ENCODE measurements at regions not wholly inside any gene's neighbourhood (a gene's known extent, or its start where the extent isn't known, plus 50 kb on each side); places are given as distances from the start of the nearest gene placed in this dataset.

DNA sequence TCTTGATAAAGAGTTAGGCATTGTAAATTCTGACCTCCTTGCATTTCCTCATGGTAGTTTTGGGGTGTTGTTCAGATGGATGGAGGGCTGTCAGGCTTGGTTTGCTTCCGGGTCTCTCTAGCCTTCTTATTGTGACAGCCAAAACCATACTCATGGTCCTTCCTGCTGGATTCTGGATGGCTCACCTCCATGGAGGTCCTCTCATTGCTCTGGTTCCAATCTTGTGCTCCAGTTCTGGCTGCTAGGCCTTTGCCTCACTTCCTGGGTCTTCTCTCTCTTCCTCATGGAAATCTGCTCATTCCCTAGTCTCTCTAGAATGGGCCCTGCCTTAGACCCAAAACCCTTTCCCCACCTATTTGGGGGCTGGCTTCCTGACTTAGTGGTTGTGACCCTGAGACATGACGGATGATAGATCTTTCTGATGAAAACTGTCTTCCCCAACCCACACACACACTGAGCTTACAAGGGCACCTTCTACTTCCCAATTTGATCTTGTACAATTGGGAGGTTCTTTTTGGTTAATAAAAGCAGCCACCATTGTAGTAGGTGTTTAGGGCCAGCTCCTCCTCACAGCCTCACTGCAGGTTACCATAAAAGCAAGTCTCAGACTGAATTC, 66.2 kb upstream of the XCR1 start:
- no peak for DNase-seq (ENCODE audit: low read depth, low spot score)
- no peak overlapping the region for H3K4me3 ChIP-seq (ENCODE audit: low read length)

DNA sequence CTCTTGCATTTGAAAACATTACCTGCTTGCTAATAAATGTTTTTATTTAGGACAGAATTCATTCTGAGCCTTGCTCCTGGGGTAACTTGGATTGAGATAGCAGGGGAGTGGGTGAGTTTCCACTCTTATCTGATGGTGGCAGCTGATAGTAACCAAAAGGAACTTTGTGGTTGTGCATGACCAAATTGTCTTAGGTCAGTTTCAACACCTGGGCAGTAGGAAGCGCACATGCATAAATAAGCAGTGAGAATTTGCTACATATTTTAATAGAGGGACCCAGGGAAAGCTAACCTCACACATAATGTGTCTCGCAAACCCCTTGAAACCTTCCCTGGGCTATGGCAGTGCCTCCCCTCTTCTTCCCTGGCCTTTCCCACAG, 65.4 kb upstream of the XCR1 start:
- no peak for DNase-seq (ENCODE audit: low read depth, low spot score)
- no peak overlapping the region for H3K4me3 ChIP-seq (ENCODE audit: low read length)

DNA sequence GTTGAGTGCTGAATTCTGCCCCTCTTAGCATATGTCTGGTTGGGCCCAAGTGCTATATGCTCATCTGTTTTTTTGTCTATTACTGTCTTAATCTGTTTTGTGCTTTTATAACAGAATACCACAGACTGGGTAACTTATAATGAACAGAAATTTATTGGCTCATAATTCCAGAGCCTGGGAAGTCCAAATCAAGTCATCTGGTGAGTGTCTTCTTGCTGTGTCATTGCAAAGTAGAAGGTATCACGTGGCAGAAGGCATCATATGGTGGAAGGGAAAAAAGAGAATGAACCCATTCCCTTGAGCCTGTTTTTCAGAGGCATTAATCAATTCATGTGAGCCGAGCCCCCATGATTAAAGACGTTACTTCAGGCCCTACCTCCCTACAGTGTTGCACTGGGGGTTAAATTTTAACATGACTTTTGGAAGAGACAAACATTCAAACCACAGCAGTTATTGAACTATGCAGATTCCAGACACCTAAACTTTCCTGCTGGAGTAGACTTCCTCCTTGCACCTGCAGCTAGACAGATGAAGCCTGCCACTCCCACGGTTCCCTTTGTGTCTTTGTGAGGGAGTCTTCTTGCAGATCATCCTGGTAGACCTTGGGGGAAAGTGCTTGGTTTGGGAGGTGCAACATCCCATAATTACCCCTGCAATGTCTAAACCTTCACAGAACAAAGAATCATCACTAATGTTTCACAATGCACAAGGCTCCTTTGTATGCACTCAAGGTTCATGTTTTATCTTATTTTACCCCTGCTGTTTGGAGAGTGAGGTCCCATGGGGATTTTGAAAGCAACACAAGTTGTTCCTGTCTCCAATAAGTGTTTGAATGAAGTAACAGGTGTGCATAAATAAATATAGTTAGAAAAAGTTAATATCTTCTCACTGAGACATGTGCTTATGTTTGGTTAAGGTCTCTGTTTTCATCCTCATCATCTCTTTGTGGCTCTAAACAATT, 64.7 kb upstream of the XCR1 start:
- H3K4me3 ChIP-seq (ENCODE audit: low read length), result no peak overlapping the region

DNA sequence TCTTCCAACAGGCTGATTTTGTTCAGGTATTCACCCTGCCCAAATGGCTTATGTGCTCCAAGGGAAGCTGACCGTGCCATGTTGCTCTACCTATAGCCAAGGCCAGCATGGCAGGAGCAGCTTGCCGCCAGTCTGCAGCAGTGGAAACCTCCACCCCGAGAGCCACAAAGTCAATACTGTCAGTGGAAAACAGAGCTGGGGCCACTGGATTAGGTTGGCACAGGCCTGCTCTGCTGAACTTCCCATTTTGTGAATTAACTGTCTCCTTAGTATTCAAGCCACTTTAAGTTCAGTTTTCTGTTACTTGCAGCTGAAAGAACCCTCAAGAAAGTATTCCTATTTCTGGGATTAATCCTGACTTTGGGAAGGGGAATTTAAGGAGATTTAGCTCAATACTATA, 63.8 kb upstream of the XCR1 start:
- H3K4me3 ChIP-seq (ENCODE audit: low read length), result no peak overlapping the region
- DNase-seq (ENCODE audit: low read depth, low spot score), result no peak

More for the DNA sequence above, 64.7 kb upstream of the XCR1 start:
- DNase-seq (ENCODE audit: low read depth, low spot score), result no peak

DNA sequence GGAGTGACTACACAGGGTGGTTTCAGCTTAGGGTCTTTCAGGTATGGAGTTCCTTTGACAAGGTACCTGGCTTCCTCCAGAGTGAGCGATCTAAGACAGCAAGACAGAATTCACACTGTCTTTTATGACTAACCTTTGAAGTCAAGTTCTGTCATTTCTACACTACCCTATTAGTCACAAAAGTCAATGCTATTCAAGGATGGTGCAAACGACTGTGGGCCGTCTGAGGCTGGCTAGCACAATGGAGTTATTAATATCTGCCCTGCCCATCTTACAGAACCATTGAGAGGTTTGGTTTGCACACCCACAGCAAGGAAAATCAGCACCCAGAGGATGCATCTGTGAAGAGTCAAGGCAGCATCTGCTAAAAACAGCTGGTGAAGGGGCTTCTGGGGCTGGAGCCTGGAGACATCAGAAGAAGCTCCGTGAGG, 62.9 kb upstream of the XCR1 start:
- no peak overlapping the region for H3K4me3 ChIP-seq (ENCODE audit: low read length)
- no peak for DNase-seq (ENCODE audit: low read depth, low spot score)

DNA sequence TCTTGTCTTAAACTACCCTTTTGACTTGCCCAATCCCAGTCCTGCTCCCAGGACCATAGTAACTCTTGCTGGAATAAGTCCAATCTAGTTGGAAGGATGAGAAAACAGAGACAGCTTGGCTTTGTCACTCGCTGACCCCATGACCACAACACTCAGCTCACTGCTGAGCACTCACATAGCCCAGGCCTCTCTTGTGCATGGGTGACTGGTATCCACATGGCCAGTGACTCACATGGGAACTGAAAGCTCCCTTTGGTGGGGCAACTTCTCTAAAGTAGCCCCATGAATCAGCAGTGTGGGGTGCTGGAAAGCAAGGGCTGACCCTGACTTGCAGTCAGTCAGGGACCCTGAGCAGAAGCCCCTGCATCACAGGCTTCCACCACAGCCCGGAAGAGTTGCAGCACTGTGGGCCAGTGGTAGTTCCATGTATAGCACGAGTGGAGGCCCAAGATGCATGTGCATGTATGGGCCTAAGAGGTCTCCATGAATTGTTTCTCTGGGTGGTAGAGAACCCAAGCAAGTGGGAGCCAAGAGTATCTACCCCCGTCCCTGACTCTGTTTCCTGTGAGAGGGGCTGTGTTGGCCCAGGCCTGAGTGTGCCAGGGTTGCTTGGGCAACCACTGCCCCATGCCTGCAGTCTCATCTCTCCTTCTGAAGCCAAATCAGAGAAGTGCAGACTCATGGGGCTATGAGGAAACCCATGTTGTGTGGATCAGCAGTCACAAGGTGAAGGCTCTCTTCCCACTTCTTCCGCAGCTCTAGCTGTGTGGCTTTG, 62.1 kb upstream of the XCR1 start:
- H3K4me3 ChIP-seq (ENCODE audit: low read length), result no peak overlapping the region
- DNase-seq (ENCODE audit: low read depth, low spot score), result no peak

DNA sequence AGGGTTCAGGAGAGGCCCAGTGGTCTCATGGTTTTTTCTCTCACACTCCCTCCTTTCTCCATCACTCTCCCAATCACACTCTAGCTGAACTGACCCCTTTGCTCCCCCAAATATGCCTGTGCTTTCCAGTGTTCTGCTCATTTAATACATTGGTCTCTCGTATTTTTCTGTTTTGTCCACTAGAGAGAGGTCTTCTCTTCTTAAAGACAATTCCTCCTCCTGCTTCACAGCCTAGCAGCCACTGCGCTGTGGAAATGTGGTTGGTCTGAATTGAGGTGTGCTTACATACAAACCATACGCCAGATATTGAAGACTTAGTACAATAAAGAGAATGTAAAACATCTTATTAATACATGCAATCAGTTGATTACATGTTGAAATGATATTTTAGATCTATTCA, 60.6 kb upstream of the XCR1 start:
- H3K4me3 ChIP-seq (ENCODE audit: low read length), result no peak overlapping the region
- DNase-seq (ENCODE audit: low read depth, low spot score), result no peak

DNA sequence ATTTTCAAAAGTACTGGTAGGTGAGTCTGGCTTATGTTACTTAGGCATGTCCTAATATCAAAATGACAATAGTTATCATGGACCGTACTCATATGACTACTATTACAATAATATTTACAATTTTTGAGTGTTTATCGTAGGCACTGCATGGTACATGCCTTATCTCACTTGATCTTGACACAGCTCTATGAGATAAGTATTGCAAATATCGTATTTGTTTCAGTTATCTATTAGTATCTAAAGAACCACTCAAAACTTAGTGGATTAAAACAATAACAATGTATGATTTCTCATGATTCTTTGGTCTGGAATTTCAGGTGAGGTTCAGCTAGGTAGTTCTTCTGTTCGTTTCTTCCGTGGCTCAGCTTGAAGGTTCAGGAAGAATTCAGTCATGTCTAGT, 59.7 kb upstream of the XCR1 start:
- H3K4me3 ChIP-seq (ENCODE audit: low read length), result no peak overlapping the region
- no peak for DNase-seq (ENCODE audit: low read depth, low spot score)

DNA sequence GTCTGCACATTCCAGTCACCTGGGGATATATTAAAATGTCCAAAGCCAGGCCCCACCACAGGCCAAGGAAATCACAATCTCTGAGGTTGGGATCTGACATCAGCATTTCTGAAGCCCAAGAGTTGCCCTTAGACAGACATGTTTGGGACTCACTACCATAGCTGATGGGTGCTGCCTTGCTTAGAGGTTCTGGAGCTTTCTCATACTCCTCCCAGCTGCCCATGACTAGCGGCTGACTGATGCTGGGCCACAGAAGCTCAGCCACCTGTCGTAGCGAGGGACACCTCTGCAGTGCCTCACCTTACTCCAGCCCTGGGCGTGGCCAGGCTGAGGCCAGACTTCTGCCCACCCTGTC, 58.8 kb upstream of the XCR1 start:
- no peak overlapping the region for H3K4me3 ChIP-seq (ENCODE audit: low read length)
- no peak for DNase-seq (ENCODE audit: low read depth, low spot score)

DNA sequence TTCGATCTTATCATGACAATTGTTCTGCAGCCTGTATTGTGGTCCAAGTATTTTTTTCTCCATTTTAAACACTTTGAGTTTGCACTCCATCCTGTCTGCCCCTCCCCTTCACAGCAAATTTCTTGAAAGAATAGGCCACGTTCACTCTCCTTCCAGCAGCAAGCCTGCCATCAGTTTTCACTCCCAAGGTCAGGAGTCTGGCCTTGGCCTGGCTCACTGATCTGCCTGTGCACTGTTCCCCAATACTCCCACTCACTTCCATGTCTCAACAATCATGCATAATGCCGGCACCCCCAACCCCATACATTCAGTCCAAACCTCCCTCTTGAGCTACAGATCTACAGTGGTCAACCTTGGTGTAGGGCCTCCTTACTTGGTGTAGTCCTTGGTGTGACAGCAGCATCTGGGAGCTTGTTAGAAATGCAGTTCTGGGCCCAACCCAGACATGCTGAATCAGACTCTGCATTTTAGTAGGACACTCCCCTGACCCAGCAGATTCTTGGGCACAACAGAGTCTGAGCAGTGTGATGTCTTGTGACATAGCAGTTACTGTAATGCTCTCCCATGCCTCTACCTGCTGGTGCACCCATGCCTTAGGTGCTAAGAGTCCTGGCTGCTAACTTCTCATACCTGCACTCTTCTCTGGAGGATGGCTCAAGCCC, 58.3 kb upstream of the XCR1 start:
- no peak overlapping the region for H3K4me3 ChIP-seq (ENCODE audit: low read length)
- DNase-seq (ENCODE audit: low read depth, low spot score), result no peak

DNA sequence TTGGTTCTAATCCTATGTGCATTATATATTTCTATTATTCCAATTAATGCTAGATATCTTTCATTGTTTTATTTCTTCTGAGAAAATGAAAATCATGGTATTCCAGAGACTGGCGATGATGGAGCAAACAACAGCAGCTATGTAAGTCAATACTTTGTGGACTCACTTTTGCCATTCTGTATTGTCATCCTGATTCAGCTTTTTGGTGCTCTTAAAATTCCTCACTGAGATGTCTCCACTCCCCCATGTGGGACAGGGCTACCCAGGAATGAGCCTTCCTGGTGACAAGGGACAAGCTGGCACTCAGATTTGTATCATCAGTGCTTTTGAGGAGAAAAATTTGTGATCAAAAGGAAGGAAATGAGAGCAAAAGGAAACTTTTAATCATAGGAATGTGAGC, 56.7 kb upstream of the XCR1 start:
- no peak for DNase-seq (ENCODE audit: low read depth, low spot score)
- no peak overlapping the region for H3K4me3 ChIP-seq (ENCODE audit: low read length)

DNA sequence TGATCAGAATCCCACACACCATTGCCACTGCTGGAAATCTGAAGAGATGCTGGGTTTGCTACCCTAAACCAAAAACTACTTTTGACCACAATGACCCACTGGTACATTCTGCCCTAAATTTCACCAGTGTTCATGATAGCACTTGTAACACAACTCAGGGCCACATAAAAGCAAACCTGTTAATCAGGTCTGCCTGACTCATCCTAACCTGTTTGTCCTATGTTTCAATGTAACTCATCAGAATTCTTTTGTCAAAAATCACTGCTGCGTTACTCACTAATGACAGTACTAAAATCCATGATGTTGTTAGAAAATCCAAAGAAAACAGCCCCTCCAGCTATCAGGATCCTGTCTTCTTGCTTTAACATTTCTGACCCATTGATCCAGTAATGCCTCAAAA, 55.6 kb upstream of the XCR1 start:
- H3K4me3 ChIP-seq (ENCODE audit: low read length), result no peak overlapping the region
- no peak for DNase-seq (ENCODE audit: low read depth, low spot score)

DNA sequence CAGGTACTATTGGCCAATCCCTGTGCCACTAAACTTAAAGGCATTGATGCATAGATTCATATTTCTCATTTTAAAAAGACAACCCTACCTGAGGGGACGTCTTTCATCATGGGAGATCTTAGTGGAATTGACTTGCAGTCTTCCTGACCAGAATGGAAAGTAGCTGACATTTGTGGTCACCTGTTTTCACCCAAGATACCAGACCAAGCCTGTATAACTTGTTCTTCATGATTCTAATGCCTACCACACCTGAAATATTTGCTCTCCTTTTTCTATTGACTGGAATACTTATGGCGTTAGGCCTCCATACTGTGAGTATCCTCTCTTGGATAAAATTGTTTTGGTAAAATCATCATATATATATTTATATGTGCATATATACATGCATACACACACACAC, 54.7 kb upstream of the XCR1 start:
- H3K4me3 ChIP-seq (ENCODE audit: low read length), result no peak overlapping the region
- no peak for DNase-seq (ENCODE audit: low read depth, low spot score)

DNA sequence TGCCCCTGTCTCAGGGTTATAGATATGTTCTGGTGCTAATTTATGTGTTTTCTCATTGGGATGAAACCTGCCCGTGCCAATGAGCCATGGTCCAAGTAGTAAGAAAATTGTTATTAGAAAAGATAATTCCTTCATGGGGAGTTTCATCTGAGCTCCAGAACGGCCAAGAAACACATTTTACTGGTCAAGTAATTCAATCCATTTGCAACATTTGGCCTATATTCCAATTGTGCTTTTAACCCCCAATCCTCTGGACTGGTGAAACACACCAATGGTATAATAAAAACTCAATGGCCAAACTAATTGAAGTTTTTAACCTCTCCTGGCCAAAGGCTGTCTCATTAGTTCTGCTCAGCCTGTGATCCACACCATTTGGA, 53.7 kb upstream of the XCR1 start:
- no peak overlapping the region for H3K4me3 ChIP-seq (ENCODE audit: low read length)

DNA sequence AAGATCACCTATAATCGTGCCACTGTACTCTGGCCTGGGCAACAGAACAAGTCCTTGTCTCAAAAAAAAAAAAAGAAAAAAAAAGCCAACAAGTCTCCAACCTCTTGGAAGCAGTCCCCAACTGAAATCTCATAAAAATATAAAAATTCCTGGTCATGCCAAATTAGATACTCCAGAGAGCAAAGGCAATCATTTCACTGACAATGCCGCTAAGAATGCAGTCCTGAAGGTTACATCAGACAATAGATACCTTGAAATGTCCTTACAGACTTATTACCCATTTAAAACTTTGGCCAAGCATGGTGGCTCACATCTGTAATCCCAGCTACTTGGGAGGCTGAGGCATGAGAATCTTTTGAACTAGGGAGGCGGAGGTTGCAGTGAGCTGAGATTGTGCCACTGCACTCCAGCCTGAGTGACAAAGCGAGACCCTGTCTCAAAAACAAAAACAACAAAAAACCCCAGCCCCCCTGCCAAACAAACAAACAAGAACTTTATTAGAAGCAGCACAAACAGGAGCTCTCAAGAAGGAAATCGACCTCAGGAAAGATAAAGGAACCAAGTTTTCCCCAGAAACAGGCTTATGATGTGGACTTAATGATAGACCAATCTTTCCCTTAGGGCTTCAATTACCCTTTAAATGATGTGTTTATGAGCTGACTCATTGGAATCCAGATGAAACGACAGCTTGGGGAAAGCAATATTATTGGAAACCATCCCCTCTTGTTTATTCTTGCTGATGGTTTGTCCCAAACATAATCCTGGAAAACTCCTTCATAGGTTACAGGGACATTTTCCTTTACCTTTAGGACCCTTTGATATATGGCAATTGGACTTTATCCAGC, 53.1 kb upstream of the XCR1 start:
- no peak overlapping the region for H3K4me3 ChIP-seq (ENCODE audit: low read length)
- DNase-seq (ENCODE audit: low read depth, low spot score), result no peak

More for the DNA sequence above, 53.7 kb upstream of the XCR1 start:
- no peak for DNase-seq (ENCODE audit: low read depth, low spot score)

DNA sequence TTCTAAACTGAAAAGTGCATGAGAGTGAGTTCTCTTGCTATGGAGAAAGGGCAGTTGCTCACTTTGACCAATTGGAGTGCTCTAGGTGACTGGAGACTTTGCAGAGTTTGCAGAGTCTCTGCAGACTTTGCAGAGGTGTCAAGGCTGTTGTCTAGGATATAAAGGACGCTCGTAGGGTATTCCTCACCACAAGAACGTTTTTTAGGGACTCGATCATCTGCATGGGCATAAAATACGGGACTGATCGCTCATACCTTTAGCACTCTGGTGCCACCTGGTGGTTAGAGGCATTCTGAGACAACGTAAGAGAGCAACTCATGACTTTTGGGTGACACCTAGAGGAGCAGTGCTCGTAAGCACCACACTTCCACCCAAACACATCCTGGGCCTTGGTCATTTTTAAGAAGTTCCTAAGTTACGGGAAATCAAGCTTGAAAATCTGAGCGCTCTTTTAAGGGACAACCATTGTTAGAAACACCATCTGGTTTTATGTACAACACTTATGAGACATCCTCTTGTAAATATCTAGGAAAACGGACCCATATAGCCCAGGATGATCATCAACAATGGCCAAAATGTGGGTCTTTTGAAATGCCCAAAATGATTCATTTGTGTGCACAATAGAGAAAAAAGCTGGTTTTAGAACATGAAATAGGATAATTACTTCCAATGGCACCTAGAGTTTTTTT, 51.6 kb upstream of the XCR1 start:
- peak; percentile 95 for DNase-seq (ENCODE audit: low read depth, low spot score)
- no peak overlapping the region for H3K4me3 ChIP-seq (ENCODE audit: low read length)
